GM12874 (cell line): ENCODE measurements at regions not wholly inside any gene's neighbourhood (a gene's known extent, or its start where the extent isn't known, plus 50 kb on each side); places are given as distances from the start of the nearest gene placed in this dataset.

Source experiments
- TF ChIP-seq, protein P1 (sequence below): IDR thresholded peaks from 2 replicates; pipeline ENCODE4 v1.5.1; 2011; ENCODE audit warnings: low read depth, mild to moderate bottlenecking, control low read depth, low read length, moderate library complexity; ENCODE audit not compliant: insufficient read depth

- TF ChIP-seq, protein P1, sequence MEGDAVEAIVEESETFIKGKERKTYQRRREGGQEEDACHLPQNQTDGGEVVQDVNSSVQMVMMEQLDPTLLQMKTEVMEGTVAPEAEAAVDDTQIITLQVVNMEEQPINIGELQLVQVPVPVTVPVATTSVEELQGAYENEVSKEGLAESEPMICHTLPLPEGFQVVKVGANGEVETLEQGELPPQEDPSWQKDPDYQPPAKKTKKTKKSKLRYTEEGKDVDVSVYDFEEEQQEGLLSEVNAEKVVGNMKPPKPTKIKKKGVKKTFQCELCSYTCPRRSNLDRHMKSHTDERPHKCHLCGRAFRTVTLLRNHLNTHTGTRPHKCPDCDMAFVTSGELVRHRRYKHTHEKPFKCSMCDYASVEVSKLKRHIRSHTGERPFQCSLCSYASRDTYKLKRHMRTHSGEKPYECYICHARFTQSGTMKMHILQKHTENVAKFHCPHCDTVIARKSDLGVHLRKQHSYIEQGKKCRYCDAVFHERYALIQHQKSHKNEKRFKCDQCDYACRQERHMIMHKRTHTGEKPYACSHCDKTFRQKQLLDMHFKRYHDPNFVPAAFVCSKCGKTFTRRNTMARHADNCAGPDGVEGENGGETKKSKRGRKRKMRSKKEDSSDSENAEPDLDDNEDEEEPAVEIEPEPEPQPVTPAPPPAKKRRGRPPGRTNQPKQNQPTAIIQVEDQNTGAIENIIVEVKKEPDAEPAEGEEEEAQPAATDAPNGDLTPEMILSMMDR, result no peak
Measured at GRCh38 chr12:124381456-124382296, 86.8 kb downstream of the RFLNA start.

DNA sequence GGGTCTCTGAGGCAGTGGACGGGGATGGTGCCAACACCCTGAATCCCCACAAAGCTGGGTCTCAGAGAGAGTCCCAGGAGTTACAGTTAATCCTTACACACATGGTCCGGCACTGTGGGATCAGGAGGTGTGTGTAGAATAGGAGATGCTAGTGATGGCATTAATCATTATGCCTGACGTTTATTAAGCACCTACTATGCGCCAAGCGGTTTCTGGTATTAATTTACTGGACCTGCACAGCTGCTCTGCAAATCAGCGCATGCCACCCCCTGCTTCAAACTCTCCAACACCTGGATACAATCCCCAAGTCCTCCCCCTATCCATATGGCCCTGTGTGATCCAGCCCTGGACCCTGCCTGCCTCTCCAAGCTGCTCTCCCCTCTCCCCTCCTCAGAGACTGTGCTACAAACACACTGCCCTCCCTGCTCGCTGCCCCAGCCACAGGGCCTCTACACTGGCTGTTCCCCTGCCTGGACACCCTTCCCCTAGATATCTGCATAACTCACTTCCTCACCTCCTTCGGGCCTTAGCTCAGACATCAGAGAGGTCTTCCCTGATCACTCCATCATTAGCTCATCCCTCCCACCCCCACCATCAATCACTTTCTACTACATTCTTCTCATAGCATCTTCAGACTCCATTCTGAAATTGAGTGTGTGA is 86.0 kb downstream of the RFLNA start:
- TF ChIP-seq, protein P1, result no peak

DNA sequence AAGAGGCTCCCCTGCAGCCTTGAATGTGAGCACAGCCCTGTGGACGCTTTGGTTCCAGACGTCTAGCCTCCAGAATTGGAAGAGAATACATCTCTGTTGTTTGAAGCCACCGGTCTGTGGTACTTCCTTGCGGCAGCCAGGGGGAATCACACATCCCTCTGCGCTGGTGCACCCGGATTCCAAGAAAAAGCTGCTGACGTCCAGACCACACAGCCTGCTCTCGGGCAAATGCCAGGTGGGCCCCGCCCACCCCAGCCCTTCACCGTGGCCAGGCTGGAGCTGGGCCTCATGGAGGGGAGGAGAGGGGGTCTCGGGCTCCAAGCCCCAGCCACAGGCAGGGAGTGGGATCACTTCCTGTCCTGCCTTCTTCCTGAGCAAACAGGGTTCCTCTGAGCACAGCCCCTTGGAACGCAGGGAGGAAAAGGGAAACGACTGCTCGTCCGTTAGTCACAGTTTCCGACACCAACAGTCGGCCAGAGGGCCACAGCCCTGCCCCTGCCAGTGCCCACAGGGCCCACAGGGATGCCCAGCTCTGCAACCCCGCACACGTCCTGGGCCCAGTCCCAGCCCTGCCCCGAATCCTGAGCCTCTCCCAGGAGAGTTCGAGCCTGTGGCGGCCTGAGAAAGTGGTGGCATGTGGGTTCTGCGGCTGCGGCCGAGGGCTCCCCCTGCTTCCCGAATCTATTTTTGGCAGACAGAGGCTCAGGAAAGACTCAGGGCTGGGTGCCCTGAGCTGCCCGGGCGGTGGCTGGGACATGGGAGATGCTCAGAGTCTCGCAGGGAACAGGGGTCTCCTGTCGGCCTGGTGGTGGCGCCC is 85.3 kb downstream of the RFLNA start:
- TF ChIP-seq, protein P1, result no peak

GRCh38 chr12:124379379-124379937 is 84.6 kb downstream of the RFLNA start:
- TF ChIP-seq, protein P1, result no peak

GRCh38 chr12:124378926-124379325 is 84.0 kb downstream of the RFLNA start:
- TF ChIP-seq, protein P1, result no peak

- TF ChIP-seq, protein P1, result no peak
Measured at GRCh38 chr12:124377981-124378509, 83.2 kb downstream of the RFLNA start.
